SU-DHL-6 (cell line): ENCODE measurements at regions not wholly inside any gene's neighbourhood (a gene's known extent, or its start where the extent isn't known, plus 50 kb on each side); places are given as distances from the start of the nearest gene placed in this dataset.

Source experiments
- H2AFZ ChIP-seq: fragments of 200-600 bp; sonication (generic); 2 replicates; pipeline ENCODE4 v1.6.1; 2014; ENCODE audit warnings: low read depth, mild to moderate bottlenecking, moderate library complexity, mixed read lengths, antibody characterized with exemption, low read length; ENCODE audit not compliant: severe bottlenecking
- H3F3A ChIP-seq: fragments of 200-600 bp; shearing (Covaris generic); 2 replicates; pipeline ENCODE4 v1.6.0; 2016; ENCODE audit warnings: antibody characterized with exemption, mild to moderate bottlenecking; ENCODE audit not compliant: insufficient read depth
- H3K27ac ChIP-seq: fragments of 200-600 bp; sonication (generic); 2 replicates; pipeline ENCODE4 v1.5.1; 2016; ENCODE audit warnings: low read depth, mild to moderate bottlenecking, low read length, moderate library complexity, mixed read lengths
- H3K27me3 ChIP-seq: fragments of 200-600 bp; sonication (generic), shearing (Covaris generic); 2 replicates; pipeline ENCODE4 v1.6.0; 2014; ENCODE audit warnings: mild to moderate bottlenecking, low read length
- H3K36me3 ChIP-seq: fragments of 200-600 bp; sonication (generic); 2 replicates; pipeline ENCODE4 v1.6.1; 2014; ENCODE audit warnings: mild to moderate bottlenecking, low read length, mixed read lengths
- H3K4me2 ChIP-seq: fragments of 300-600, 200-600 bp; shearing (Covaris generic), sonication (generic); 2 replicates; pipeline ENCODE4 v1.6.0; 2014; ENCODE audit warnings: low read length, low read depth, mild to moderate bottlenecking; ENCODE audit not compliant: poor library complexity, severe bottlenecking
- H3K4me3 ChIP-seq: fragments of 200-600 bp; sonication (generic); 2 replicates; pipeline ENCODE4 v1.5.1; 2014; ENCODE audit warnings: antibody characterized with exemption, low read length, mild to moderate bottlenecking, mixed read lengths; ENCODE audit not compliant: insufficient read depth, poor library complexity, severe bottlenecking
- H3K79me2 ChIP-seq: fragments of 200-600 bp; sonication (generic); 2 replicates; pipeline ENCODE4 v1.6.1; 2014; ENCODE audit warnings: mild to moderate bottlenecking, low read length, moderate library complexity; ENCODE audit not compliant: insufficient read depth
- H3K9ac ChIP-seq: fragments of 200-600 bp; sonication (generic); 2 replicates; pipeline ENCODE4 v1.7.0; 2014; ENCODE audit warnings: mild to moderate bottlenecking, low read length
- H3K9me2 ChIP-seq: fragments of 200-600 bp; sonication (generic); replicated peaks from 2 replicates; pipeline ENCODE4 v1.6.1; 2014; ENCODE audit warnings: low read length; ENCODE audit not compliant: insufficient read depth
- H3K9me3 ChIP-seq: fragments of 200-600 bp; sonication (generic); 2 replicates; pipeline ENCODE4 v1.6.1; 2014; ENCODE audit warnings: low read length, mixed read lengths; ENCODE audit not compliant: insufficient read depth
- H4K20me1 ChIP-seq: fragments of 200-600 bp; sonication (generic); 2 replicates; pipeline ENCODE4 v1.6.1; 2014; ENCODE audit warnings: low read depth, mild to moderate bottlenecking, antibody characterized with exemption, low read length, moderate library complexity, mixed read lengths
- EZH2phosphoT487 ChIP-seq: fragments of 200-600 bp; sonication (generic), shearing (Covaris generic); conservative IDR thresholded peaks from 2 replicates; pipeline ENCODE4 v1.6.1; 2018; ENCODE audit warnings: mild to moderate bottlenecking, antibody characterized with exemption, low read length, moderate library complexity, mixed read lengths
- TF ChIP-seq, protein P1 (sequence below): fragments of 200-600 bp; sonication (generic); IDR thresholded peaks from one replicate; pipeline ENCODE4 v1.5.1; 2017; ENCODE audit warnings: antibody characterized with exemption, mild to moderate bottlenecking, low read length, moderate library complexity; ENCODE audit not compliant: insufficient read depth, poor library complexity, severe bottlenecking

DNA sequence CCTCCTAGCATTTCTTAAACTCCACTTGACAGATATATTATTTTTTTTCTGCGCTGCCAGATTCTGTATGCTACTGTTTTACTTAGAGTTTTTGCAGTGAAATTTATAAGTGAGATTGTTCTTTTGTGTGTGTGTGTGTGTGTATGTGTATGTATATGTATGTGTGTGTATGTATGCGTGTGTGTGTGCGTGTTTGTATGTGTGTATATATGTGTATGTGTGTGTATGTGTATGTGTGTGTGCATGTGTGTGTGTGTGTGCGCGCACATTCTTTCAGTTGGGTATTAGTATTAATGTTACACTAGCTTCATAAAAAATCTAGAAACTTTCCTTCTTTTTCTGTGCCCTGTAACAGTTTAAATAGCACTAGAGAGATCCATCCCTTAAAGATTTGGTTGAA lies 152.6 kb upstream of the CSF3R start:
- H3K4me2 ChIP-seq = no peak overlapping the region
- H3K4me3 ChIP-seq = no peak overlapping the region
- TF ChIP-seq, protein P1, sequence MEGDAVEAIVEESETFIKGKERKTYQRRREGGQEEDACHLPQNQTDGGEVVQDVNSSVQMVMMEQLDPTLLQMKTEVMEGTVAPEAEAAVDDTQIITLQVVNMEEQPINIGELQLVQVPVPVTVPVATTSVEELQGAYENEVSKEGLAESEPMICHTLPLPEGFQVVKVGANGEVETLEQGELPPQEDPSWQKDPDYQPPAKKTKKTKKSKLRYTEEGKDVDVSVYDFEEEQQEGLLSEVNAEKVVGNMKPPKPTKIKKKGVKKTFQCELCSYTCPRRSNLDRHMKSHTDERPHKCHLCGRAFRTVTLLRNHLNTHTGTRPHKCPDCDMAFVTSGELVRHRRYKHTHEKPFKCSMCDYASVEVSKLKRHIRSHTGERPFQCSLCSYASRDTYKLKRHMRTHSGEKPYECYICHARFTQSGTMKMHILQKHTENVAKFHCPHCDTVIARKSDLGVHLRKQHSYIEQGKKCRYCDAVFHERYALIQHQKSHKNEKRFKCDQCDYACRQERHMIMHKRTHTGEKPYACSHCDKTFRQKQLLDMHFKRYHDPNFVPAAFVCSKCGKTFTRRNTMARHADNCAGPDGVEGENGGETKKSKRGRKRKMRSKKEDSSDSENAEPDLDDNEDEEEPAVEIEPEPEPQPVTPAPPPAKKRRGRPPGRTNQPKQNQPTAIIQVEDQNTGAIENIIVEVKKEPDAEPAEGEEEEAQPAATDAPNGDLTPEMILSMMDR = no peak
- no peak for TF ChIP-seq EZH2phosphoT487
- no peaks in the 10 kb centered on the region for H4K20me1 ChIP-seq
- H3K27ac ChIP-seq = no peak overlapping the region
- H3F3A ChIP-seq = no peaks in the 10 kb centered on the region
- H3K36me3 ChIP-seq = no peaks in the 10 kb centered on the region
- no peaks in the 10 kb centered on the region for H3K79me2 ChIP-seq
- no peaks in the 10 kb centered on the region for H3K9me3 ChIP-seq
- H2AFZ ChIP-seq = no peak overlapping the region
- 0 out of 2 replicates have a peak, but pooled peaks cover 4% of the 10 kb centered on the region for H3K27me3 ChIP-seq
- no peak overlapping the region for H3K9ac ChIP-seq
- no peaks in the 10 kb centered on the region for H3K9me2 ChIP-seq

DNA sequence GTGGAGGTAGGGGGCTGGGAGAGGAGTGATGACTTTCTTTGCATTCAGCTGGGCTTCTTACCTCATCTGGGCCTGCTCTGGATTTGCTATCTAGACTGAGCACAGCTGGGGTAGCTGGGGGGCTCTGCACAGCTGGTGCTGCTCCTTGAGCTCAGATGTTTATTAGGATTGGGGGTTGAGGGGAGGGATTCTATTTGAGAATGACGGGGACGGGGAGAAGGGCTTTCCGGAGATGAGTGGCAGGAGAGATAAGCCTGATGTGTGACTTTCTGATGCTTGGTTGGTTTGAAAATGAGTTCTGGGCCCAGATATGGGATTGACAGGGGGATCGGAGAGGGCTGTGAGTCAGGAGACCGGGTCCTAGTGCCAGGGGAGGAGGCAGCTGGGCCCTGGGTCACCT lies 146.1 kb upstream of the CSF3R start:
- Histone ChIP-seq H3F3A (no peaks in the 10 kb centered on the region), H3K4me2 (no peak overlapping the region), H3K36me3 (no peaks in the 10 kb centered on the region), H4K20me1 (no peaks in the 10 kb centered on the region), H3K9me3 (no peaks in the 10 kb centered on the region), H3K27ac (no peak overlapping the region), H3K9me2 (no peaks in the 10 kb centered on the region), H3K4me3 (no peak overlapping the region), H2AFZ (no peak overlapping the region), H3K79me2 (no peaks in the 10 kb centered on the region), H3K27me3 (no peaks in the 10 kb centered on the region), H3K9ac (no peak overlapping the region)
- no peak for TF ChIP-seq EZH2phosphoT487
- TF ChIP-seq, protein P1 = no peak

DNA sequence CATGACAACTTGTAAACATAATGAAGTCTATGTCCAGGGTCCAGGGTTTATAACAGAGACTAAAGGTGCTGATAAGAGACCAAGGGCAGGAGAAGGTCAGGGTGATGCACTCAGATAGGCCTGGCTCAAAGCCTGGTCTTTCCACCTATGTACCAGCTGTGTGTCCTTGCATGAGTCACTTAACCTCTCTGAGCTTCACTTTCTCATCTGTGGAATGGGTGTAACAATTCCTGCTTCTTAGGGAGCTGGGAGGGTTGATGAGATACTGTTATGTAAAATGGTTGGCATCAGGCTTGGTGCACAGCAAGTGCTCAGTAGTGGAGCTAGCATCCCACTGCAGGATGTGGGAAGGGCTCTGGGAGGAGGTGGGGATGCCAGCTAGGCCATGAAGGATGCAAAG lies 143.7 kb upstream of the CSF3R start:
- H3K9ac ChIP-seq = no peak overlapping the region
- no peaks in the 10 kb centered on the region for H3K79me2 ChIP-seq
- H3K4me2 ChIP-seq = no peak overlapping the region
- no peaks in the 10 kb centered on the region for H3F3A ChIP-seq
- no peaks in the 10 kb centered on the region for H3K36me3 ChIP-seq
- no peaks in the 10 kb centered on the region for H3K27me3 ChIP-seq
- no peak overlapping the region for H3K27ac ChIP-seq
- H3K9me2 ChIP-seq = no peaks in the 10 kb centered on the region
- TF ChIP-seq, protein P1 = no peak
- no peak for TF ChIP-seq EZH2phosphoT487
- H3K4me3 ChIP-seq = no peak overlapping the region
- H3K9me3 ChIP-seq = no peaks in the 10 kb centered on the region
- H4K20me1 ChIP-seq = no peaks in the 10 kb centered on the region
- no peak overlapping the region for H2AFZ ChIP-seq
